Glutamatergic neuron (in vitro differentiated cells): ENCODE measurements at regions not wholly inside any gene's neighbourhood (a gene's known extent, or its start where the extent isn't known, plus 50 kb on each side); places are given as distances from the start of the nearest gene placed in this dataset. TPM values are rescaled to one million over a fixed set of nuclear protein-coding genes. Genes with fewer than 3 reads are reported as not detected.
"Not testable (repeated sequence)": the region's sequence is repeated elsewhere in the genome, so short reads cannot be mapped to it uniquely, and the experiment has no call there.

Source experiments
- DNase-seq: peaks from one replicate; pipeline ENCODE4 v3.0.0; 2022
- H3K27ac Mint-ChIP-seq: one replicate; pipeline ENCODE4 v1.8.0; 2020; ENCODE audit warnings: mild to moderate bottlenecking, mixed read lengths, inconsistent platforms; ENCODE audit not compliant: unreplicated experiment
- H3K27me3 Mint-ChIP-seq: one replicate; pipeline ENCODE4 v1.8.0; 2020; ENCODE audit warnings: mild to moderate bottlenecking, moderate library complexity, mixed read lengths, inconsistent platforms; ENCODE audit not compliant: unreplicated experiment
- H3K36me3 Mint-ChIP-seq: one replicate; pipeline ENCODE4 v1.8.0; 2020; ENCODE audit warnings: mild to moderate bottlenecking, mixed read lengths, inconsistent platforms; ENCODE audit not compliant: unreplicated experiment
- H3K4me1 Mint-ChIP-seq: one replicate; pipeline ENCODE4 v1.8.0; 2020; ENCODE audit warnings: mild to moderate bottlenecking, low read depth, mixed read lengths, inconsistent platforms; ENCODE audit not compliant: unreplicated experiment
- H3K4me3 Mint-ChIP-seq: one replicate; pipeline ENCODE4 v1.8.0; 2020; ENCODE audit warnings: mild to moderate bottlenecking, mixed read lengths, inconsistent platforms; ENCODE audit not compliant: unreplicated experiment
- H3K9me3 Mint-ChIP-seq: one replicate; pipeline ENCODE4 v1.8.0; 2020; ENCODE audit warnings: mild to moderate bottlenecking, moderate library complexity, mixed read lengths, inconsistent platforms; ENCODE audit not compliant: unreplicated experiment
- CTCF ChIP-seq: fragments of 200-600 bp; sonication (generic); IDR thresholded peaks from one replicate; pipeline ENCODE4 v1.5.0; 2021; ENCODE audit not compliant: partially characterized antibody, unreplicated experiment
- microRNA-seq: library from miRNA; unstranded; fragments of <30 nt; microRNA quantifications from one replicate; pipeline ENCODE4, GENCODE V29; 2020; ENCODE audit not compliant: unreplicated experiment

DNA sequence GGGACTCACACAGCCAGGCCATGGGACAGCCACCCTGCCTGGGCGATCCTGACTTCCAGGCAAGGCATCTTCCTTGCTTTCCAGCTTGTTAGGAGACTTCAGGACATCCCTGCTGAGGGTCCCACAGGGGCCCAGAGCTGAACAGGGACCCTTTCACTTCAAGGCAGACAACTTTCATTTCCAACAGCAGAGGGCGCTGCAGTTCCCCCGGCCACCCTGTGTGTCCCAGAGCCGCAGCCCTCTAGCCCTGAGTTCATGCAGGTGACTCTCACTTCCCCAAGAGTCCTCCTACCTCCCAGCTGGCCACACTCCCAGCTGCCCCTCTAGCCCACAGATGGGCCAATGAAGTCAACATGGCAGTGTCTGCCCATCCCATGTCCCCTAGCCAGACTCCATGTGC is 1556.0 kb downstream of the FOXD4L5 start:
- not testable (repeated sequence) for H3K4me3 Mint-ChIP-seq, H3K27ac Mint-ChIP-seq, H3K4me1 Mint-ChIP-seq, H3K9me3 Mint-ChIP-seq, H3K36me3 Mint-ChIP-seq, H3K27me3 Mint-ChIP-seq, DNase-seq
- TF ChIP-seq CTCF = peak; percentile 13

- Mint-ChIP-seq H3K27me3 (no peaks in the 10 kb centered on the region), H3K27ac (no peak overlapping the region), H3K36me3 (no peaks in the 10 kb centered on the region), H3K4me1 (no peaks in the 10 kb centered on the region), H3K4me3 (no peak overlapping the region), H3K9me3 (no peaks in the 10 kb centered on the region)
- TF ChIP-seq CTCF = no peak
- no peak for DNase-seq
Measured at GRCh38 chr9:63728287-63728686, 1556.7 kb downstream of the FOXD4L5 start.

DNA sequence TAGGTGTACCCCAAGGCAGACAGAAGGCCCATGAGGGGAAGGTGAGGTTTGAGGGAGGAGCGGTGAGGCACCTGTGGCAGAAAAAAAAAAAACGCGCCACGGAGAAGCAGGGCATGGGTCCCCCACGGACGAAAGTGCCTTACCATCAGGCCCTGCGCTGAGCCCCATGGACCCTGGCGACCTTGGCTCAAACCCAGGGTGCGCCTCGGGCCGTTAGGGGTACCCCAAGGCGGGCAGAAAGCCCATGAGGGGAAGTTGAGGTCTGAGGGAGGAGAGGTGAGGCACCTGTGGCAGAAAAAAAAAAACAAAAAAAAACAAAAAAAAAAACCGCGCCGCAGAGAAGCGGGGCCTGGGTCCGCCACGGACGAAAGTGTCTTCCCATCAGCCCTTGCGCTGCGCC is 1576.7 kb downstream of the FOXD4L5 start:
- not testable (repeated sequence) for DNase-seq, H3K9me3 Mint-ChIP-seq, H3K36me3 Mint-ChIP-seq, H3K4me3 Mint-ChIP-seq, H3K27me3 Mint-ChIP-seq, H3K27ac Mint-ChIP-seq, H3K4me1 Mint-ChIP-seq

DNA sequence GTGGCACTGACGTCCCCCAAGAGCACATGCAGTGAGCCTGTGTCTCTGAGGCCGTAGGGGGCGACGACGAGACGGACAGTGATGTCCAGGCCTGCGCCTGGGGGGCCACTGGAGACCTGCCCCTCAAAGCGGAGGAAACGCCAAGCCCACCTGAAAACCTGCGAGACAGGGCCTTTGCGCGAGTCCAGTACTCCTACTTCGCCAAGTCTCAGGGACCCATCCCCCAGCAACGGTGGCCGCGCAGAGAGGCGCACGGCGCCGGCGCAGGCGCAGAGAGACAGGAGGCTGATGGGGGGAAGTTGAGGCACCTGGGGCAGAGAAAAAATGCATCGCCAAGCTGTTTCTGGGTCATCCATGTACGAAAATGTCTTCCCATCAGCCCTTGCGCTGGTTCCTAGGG is 1580.6 kb downstream of the FOXD4L5 start:
- H3K27ac Mint-ChIP-seq, H3K4me1 Mint-ChIP-seq, DNase-seq, H3K27me3 Mint-ChIP-seq, H3K36me3 Mint-ChIP-seq, H3K4me3 Mint-ChIP-seq: not testable (repeated sequence)
- H3K9me3 Mint-ChIP-seq = peaks cover 10% of the 10 kb centered on the region

DNA sequence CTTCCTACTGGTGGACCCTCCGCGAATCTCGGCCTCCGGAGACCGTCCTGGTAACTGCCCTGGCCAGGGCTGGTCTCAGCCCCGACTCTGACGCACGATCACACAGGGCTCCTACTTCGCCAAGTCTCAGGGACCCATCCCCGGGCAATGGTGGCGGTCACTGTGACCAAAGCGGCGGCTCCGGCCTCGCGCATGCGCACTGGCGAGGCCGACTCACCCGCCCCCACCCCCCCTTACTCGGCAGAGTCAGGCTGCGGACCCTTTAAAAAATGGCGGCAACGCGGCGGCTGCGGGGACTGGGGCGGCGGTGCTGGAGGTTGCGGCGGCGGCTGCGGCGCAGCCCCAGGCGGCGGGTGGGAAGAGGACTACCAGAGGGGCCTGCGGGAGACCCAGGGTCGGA is 1581.3 kb downstream of the FOXD4L5 start:
- H3K27me3 Mint-ChIP-seq, DNase-seq, H3K27ac Mint-ChIP-seq, H3K4me1 Mint-ChIP-seq, H3K36me3 Mint-ChIP-seq, H3K4me3 Mint-ChIP-seq: not testable (repeated sequence)
- H3K9me3 Mint-ChIP-seq = peaks cover 10% of the 10 kb centered on the region

- H3K4me3 Mint-ChIP-seq, H3K27me3 Mint-ChIP-seq, H3K36me3 Mint-ChIP-seq, DNase-seq, H3K27ac Mint-ChIP-seq, H3K4me1 Mint-ChIP-seq: not testable (repeated sequence)
- peaks cover 10% of the 10 kb centered on the region for H3K9me3 Mint-ChIP-seq
Measured at GRCh38 chr9:63703138-63703665, 1581.8 kb downstream of the FOXD4L5 start.

Small RNAs in the stretch of these regions (microRNA-seq; reads per million reads assigned to microRNA genes)
- not detected for gene MIR4477B
